Erythroblast (primary cell): ENCODE measurements at regions not wholly inside any gene's neighbourhood (a gene's known extent, or its start where the extent isn't known, plus 50 kb on each side); places are given as distances from the start of the nearest gene placed in this dataset.

Experiments
- GATA1 ChIP-seq: IDR thresholded peaks from 2 replicates; pipeline ENCODE4 v1.6.1; 2011; ENCODE audit warnings: low read depth, mild to moderate bottlenecking, control low read depth, low read length, moderate library complexity
- POLR2A ChIP-seq: IDR thresholded peaks from 2 replicates; pipeline ENCODE4 v1.6.1; 2011; ENCODE audit warnings: mild to moderate bottlenecking, low read length

- TF ChIP-seq POLR2A (no peak), GATA1 (no peak)
These were observed 391.2 kb downstream of the AEBP2 start for GRCh38 chr12:19830446-19830845.
